ENCODE measurements at regions not wholly inside any gene's neighbourhood (a gene's known extent, or its start where the extent isn't known, plus 50 kb on each side); places are given as distances from the start of the nearest gene placed in this dataset.
A peak's percentile ranks its signal among the peaks of the same experiment; 100 is the strongest.
"Not testable (repeated sequence)": the region's sequence is repeated elsewhere in the genome, so short reads cannot be mapped to it uniquely, and the experiment has no call there.

GRCh38 chr7:17564678-17565212 is 266.3 kb downstream of the AHR start:
- peaks cover 0 to 11% of the 10 kb centered on the region in 2 donors for H3K9me3 ChIP-seq
- DNase-seq: no peak
- no peak for ATAC-seq
- TF ChIP-seq CTCF (IDR thresholded peaks at IDR 0.05): no peak
- no peaks in the 10 kb centered on the region for H3K27me3 ChIP-seq
- no peak overlapping the region for H3K27ac ChIP-seq
- intact Hi-C loops (cut with DNase I): no loop called here
- H3K36me3 ChIP-seq: no peaks in the 10 kb centered on the region
- H3K4me1 ChIP-seq: no peaks in the 10 kb centered on the region
- no peak overlapping the region for H3K4me3 ChIP-seq

- Histone ChIP-seq H3K27ac (no peak overlapping the region), H3K9me3 (peaks cover 0 to 25% of the 10 kb centered on the region in 2 donors), H3K27me3 (no peaks in the 10 kb centered on the region), H3K4me3 (no peak overlapping the region), H3K4me1 (no peaks in the 10 kb centered on the region), H3K36me3 (no peaks in the 10 kb centered on the region)
- DNase-seq (peak in 1 of 4 donors; percentile 40), ATAC-seq (peak; percentile 66)
- intact Hi-C loops (cut with DNase I): no loop called here
- TF ChIP-seq CTCF (IDR thresholded peaks at IDR 0.05): no peak
Observed at GRCh38 chr7:17580141-17580540, 281.7 kb downstream of the AHR start.

GRCh38 chr7:17580856-17581255 is 282.4 kb downstream of the AHR start:
- ATAC-seq: no peak
- Histone ChIP-seq H3K36me3 (no peaks in the 10 kb centered on the region), H3K4me1 (no peaks in the 10 kb centered on the region), H3K4me3 (no peak overlapping the region), H3K9me3 (peaks cover 0 to 25% of the 10 kb centered on the region in 2 donors), H3K27me3 (no peaks in the 10 kb centered on the region), H3K27ac (no peak overlapping the region)
- no peak for DNase-seq
- TF ChIP-seq CTCF (IDR thresholded peaks at IDR 0.05): no peak
- intact Hi-C loops (cut with DNase I): no loop called here

- Histone ChIP-seq H3K9me3 (peaks cover 0 to 23% of the 10 kb centered on the region in 2 donors), H3K36me3 (no peaks in the 10 kb centered on the region), H3K27ac (no peak overlapping the region), H3K27me3 (no peaks in the 10 kb centered on the region), H3K4me3 (no peak overlapping the region), H3K4me1 (no peaks in the 10 kb centered on the region)
- no peak for DNase-seq
- no peak for ATAC-seq
- intact Hi-C loops (cut with DNase I): no loop called here
- no peak for TF ChIP-seq CTCF (IDR thresholded peaks at IDR 0.05)
Observed at GRCh38 chr7:17581301-17581700, 282.8 kb downstream of the AHR start.

- ATAC-seq; H3K27me3 ChIP-seq; intact Hi-C loops (cut with DNase I); H3K4me3 ChIP-seq; H3K36me3 ChIP-seq; H3K9me3 ChIP-seq; DNase-seq; H3K27ac ChIP-seq; H3K4me1 ChIP-seq: not testable (repeated sequence)
Observed at GRCh38 chr7:17582696-17583095, 284.2 kb downstream of the AHR start.

GRCh38 chr7:17583786-17584185 is 285.3 kb downstream of the AHR start:
- Histone ChIP-seq H3K4me1 (no peaks in the 10 kb centered on the region), H3K4me3 (no peak overlapping the region), H3K36me3 (no peaks in the 10 kb centered on the region), H3K27me3 (no peaks in the 10 kb centered on the region), H3K27ac (no peak overlapping the region), H3K9me3 (no peaks in the 10 kb centered on the region)
- DNase-seq (no peak), ATAC-seq (no peak)
- intact Hi-C loops (cut with DNase I): no loop called here
- no peak for TF ChIP-seq CTCF (IDR thresholded peaks at IDR 0.05)

All from left lung (tissue), 4 donors.